H9 (cell line): ENCODE measurements at regions not wholly inside any gene's neighbourhood (a gene's known extent, or its start where the extent isn't known, plus 50 kb on each side); places are given as distances from the start of the nearest gene placed in this dataset.

Experiments
- DNase-seq: peaks from one replicate; pipeline ENCODE4 v3.0.0-alpha.2; 2017
- H2AFZ ChIP-seq: one replicate; pipeline ENCODE4 v1.6.1; 2013; ENCODE audit warnings: mild to moderate bottlenecking, low read length, control low read depth, moderate library complexity
- H2AK5ac ChIP-seq: 2 replicates; pipeline ENCODE4 v1.6.1; 2013; ENCODE audit warnings: low read length, control low read depth, mixed read lengths; ENCODE audit not compliant: insufficient read length
- H2BK120ac ChIP-seq: one replicate; pipeline ENCODE4 v1.6.1; 2013; ENCODE audit warnings: low read depth, mild to moderate bottlenecking, low read length, control low read depth, inconsistent platforms; ENCODE audit not compliant: poor library complexity, severe bottlenecking
- H2BK12ac ChIP-seq: 2 replicates; pipeline ENCODE4 v1.6.1; 2013; ENCODE audit warnings: low read length, control low read depth, mixed read lengths, low read depth; ENCODE audit not compliant: insufficient read length
- H2BK15ac ChIP-seq: 2 replicates; pipeline ENCODE4 v1.6.1; 2013; ENCODE audit warnings: low read depth, low read length, control low read depth
- H2BK20ac ChIP-seq: one replicate; pipeline ENCODE4 v1.6.1; 2013; ENCODE audit warnings: low read depth, mild to moderate bottlenecking, low read length, control low read depth, inconsistent platforms; ENCODE audit not compliant: poor library complexity, severe bottlenecking
- H2BK5ac ChIP-seq: 2 replicates; pipeline ENCODE4 v1.6.1; 2013; ENCODE audit warnings: low read length, control low read depth, mixed read lengths; ENCODE audit not compliant: insufficient read length
- H3K14ac ChIP-seq: 2 replicates; pipeline ENCODE4 v1.6.1; 2013; ENCODE audit warnings: low read length, control low read depth; ENCODE audit not compliant: insufficient read depth
- H3K18ac ChIP-seq: 2 replicates; pipeline ENCODE4 v1.6.1; 2013; ENCODE audit warnings: low read depth, mild to moderate bottlenecking, mixed read lengths, low read length, control low read depth; ENCODE audit not compliant: insufficient read length
- H3K23ac ChIP-seq: 2 replicates; pipeline ENCODE4 v1.6.1; 2013; ENCODE audit warnings: low read length, control low read depth, mixed read lengths, low read depth; ENCODE audit not compliant: insufficient read length
- H3K23me2 ChIP-seq: 2 replicates; pipeline ENCODE4 v1.6.1; 2013; ENCODE audit warnings: low read depth, mild to moderate bottlenecking, mixed read lengths, low read length, control low read depth; ENCODE audit not compliant: insufficient read length, poor library complexity, severe bottlenecking
- H3K27ac ChIP-seq: 2 replicates; pipeline ENCODE4 v1.5.1; 2013; ENCODE audit warnings: low read length, control low read depth, mixed read lengths, low read depth; ENCODE audit not compliant: insufficient read length
- H3K27me3 ChIP-seq: 2 replicates; pipeline ENCODE4 v1.6.1; 2013; ENCODE audit warnings: low read length, control low read depth, inconsistent platforms; ENCODE audit not compliant: insufficient read depth
- H3K4ac ChIP-seq: 2 replicates; pipeline ENCODE4 v1.6.1; 2013; ENCODE audit warnings: low read depth, mild to moderate bottlenecking, control low read depth, inconsistent platforms, low read length, moderate library complexity
- H3K4me1 ChIP-seq: 2 replicates; pipeline ENCODE4 v1.6.1; 2013; ENCODE audit warnings: low read length, control low read depth, inconsistent platforms; ENCODE audit not compliant: insufficient read depth
- H3K4me2 ChIP-seq: 2 replicates; pipeline ENCODE4 v1.6.1; 2013; ENCODE audit warnings: low read length, control low read depth, mixed read lengths; ENCODE audit not compliant: insufficient read length, insufficient read depth
- H3K56ac ChIP-seq: 2 replicates; pipeline ENCODE4 v1.6.1; 2013; ENCODE audit warnings: low read depth, mild to moderate bottlenecking, mixed read lengths, low read length, control low read depth; ENCODE audit not compliant: insufficient read length
- H3K79me1 ChIP-seq: 2 replicates; pipeline ENCODE4 v1.6.1; 2013; ENCODE audit warnings: low read depth, mild to moderate bottlenecking, moderate library complexity, low read length, control low read depth, inconsistent platforms; ENCODE audit not compliant: insufficient read depth, poor library complexity, severe bottlenecking
- H3K79me2 ChIP-seq: 2 replicates; pipeline ENCODE4 v1.6.1; 2013; ENCODE audit warnings: low read length, control low read depth, inconsistent platforms; ENCODE audit not compliant: insufficient read depth
- H3K9ac ChIP-seq: 2 replicates; pipeline ENCODE4 v1.6.1; 2013; ENCODE audit warnings: low read length, control low read depth, mixed read lengths; ENCODE audit not compliant: insufficient read length; ENCODE audit errors: extremely low read depth
- H3K9me3 ChIP-seq: one replicate; pipeline ENCODE4 v1.6.1; 2013; ENCODE audit warnings: low read depth, low read length, inconsistent platforms; ENCODE audit not compliant: control insufficient read depth
- H3T11ph ChIP-seq: one replicate; pipeline ENCODE4 v1.6.1; 2013; ENCODE audit warnings: mild to moderate bottlenecking, low read length, control low read depth, inconsistent platforms
- H4K20me1 ChIP-seq: one replicate; pipeline ENCODE4 v1.6.1; 2013; ENCODE audit not compliant: control insufficient read depth, insufficient read length, insufficient read depth
- H4K5ac ChIP-seq: 2 replicates; pipeline ENCODE4 v1.6.1; 2013; ENCODE audit warnings: low read depth, mild to moderate bottlenecking, mixed read lengths, low read length, control low read depth; ENCODE audit not compliant: insufficient read length
- H4K8ac ChIP-seq: replicated peaks from 2 replicates; pipeline ENCODE4 v1.6.1; 2013; ENCODE audit warnings: low read length, control low read depth, mixed read lengths, low read depth; ENCODE audit not compliant: insufficient read length
- H4K91ac ChIP-seq: 2 replicates; pipeline ENCODE4 v1.6.1; 2013; ENCODE audit warnings: low read depth, mild to moderate bottlenecking, moderate library complexity, mixed read lengths, low read length, control low read depth; ENCODE audit not compliant: insufficient read length
- H3K27ac Mint-ChIP-seq, 3 experiments: 2 replicates in 2 of 3; 3 replicates in 1 of 3; pipeline ENCODE4 v1.8.0; 2020 to 2021; ENCODE audit warnings: mixed read lengths in 3 of 3, mild to moderate bottlenecking in 1 of 3, moderate library complexity in 1 of 3
- H3K27me3 Mint-ChIP-seq: 2 replicates; pipeline ENCODE4 v1.8.0; 2021; ENCODE audit warnings: low read depth, mild to moderate bottlenecking, moderate library complexity, mixed read lengths
- H3K36me3 Mint-ChIP-seq, 3 experiments: 2 replicates in 2 of 3; 3 replicates in 1 of 3; pipeline ENCODE4 v1.8.0; 2020 to 2021; ENCODE audit warnings: low read depth in 3 of 3, mixed read lengths in 3 of 3; ENCODE audit not compliant: insufficient read depth in 1 of 3
- H3K4me1 Mint-ChIP-seq, 2 experiments: 2 replicates each; pipeline ENCODE4 v1.8.0; 2020; ENCODE audit warnings: mixed read lengths in 2 of 2
- H3K4me3 Mint-ChIP-seq, 2 experiments: 2 replicates in 1 of 2; 3 replicates in 1 of 2; pipeline ENCODE4 v1.8.0; 2020 to 2021; ENCODE audit warnings: mild to moderate bottlenecking in 2 of 2, mixed read lengths in 2 of 2, moderate library complexity in 1 of 2
- H3K9me3 Mint-ChIP-seq, 2 experiments: 2 replicates in 1 of 2; 3 replicates in 1 of 2; pipeline ENCODE4 v1.8.0; 2020; ENCODE audit warnings: mild to moderate bottlenecking in 2 of 2, mixed read lengths in 2 of 2, moderate library complexity in 1 of 2
- WGBS: extraction: QIAGEN DNeasy Blood & Tissue Kit; methylation state at CpG from one replicate; pipeline ENCODE4 v1.1.7; 2013; ENCODE audit warnings: missing lambda C conversion rate, low lambda C conversion rate, mixed read lengths; ENCODE audit not compliant: insufficient read length; ENCODE audit errors: extremely low coverage; 5-methylcytosine and 5-hydroxymethylcytosine counted together
- TF ChIP-seq, protein P1 (sequence below): fragments of 200-600 bp; sonication (generic); conservative IDR thresholded peaks from 3 replicates; pipeline ENCODE4 v1.8.0; 2021; ENCODE audit warnings: antibody characterized with exemption, mild to moderate bottlenecking

DNA sequence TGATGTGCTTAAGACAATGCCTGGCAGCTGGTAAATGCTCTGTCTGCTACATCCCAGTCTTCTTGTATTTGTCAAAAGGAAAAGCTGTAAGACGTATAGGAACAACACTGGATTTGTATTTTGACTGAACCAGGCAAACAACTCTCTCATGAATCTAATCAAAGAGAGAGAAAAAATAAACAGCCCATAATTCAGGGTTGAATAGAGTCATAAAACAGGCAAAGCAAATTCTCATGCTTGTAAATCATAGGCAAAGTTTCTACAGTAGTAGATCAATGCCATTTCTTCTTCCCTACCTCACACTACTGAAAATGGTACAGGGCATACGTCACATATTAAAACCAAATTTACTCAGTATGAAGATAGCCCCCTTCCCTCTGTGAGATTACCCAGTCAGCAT, 166.3 kb downstream of the SKIDA1 start:
- H4K5ac ChIP-seq, result no peak overlapping the region
- H3K14ac ChIP-seq, result no peak overlapping the region
- no peak overlapping the region for H2AFZ ChIP-seq
- no peak for DNase-seq
- no peak overlapping the region for H3K27ac ChIP-seq
- H2BK120ac ChIP-seq, result no peak overlapping the region
- H3K23me2 ChIP-seq, result no peaks in the 10 kb centered on the region
- no peak overlapping the region for H4K8ac ChIP-seq
- Mint-ChIP-seq H3K9me3 (no peaks in the 10 kb centered on the region), H3K27me3 (no peaks in the 10 kb centered on the region), H3K36me3 (no peaks in the 10 kb centered on the region), H3K4me1 (peaks cover 26% of the 10 kb centered on the region in 2 experiments), H3K27ac (no peak overlapping the region), H3K4me3 (no peak overlapping the region)
- no peak overlapping the region for H3K4ac ChIP-seq
- no peaks in the 10 kb centered on the region for H3K27me3 ChIP-seq
- no CpG with 5 or more reads among the region's 2 CpGs for WGBS
- H3K23ac ChIP-seq, result no peak overlapping the region
- no peak overlapping the region for H3K4me2 ChIP-seq
- H3K18ac ChIP-seq, result no peak overlapping the region
- H2BK15ac ChIP-seq, result no peak overlapping the region
- no peak overlapping the region for H3K56ac ChIP-seq
- H3T11ph ChIP-seq, result no peak overlapping the region
- H2BK20ac ChIP-seq, result no peak overlapping the region
- no peaks in the 10 kb centered on the region for H3K9me3 ChIP-seq
- H3K9ac ChIP-seq, result no peak overlapping the region
- H3K79me2 ChIP-seq, result no peaks in the 10 kb centered on the region
- H2BK12ac ChIP-seq, result no peak overlapping the region
- no peak overlapping the region for H4K91ac ChIP-seq
- H2BK5ac ChIP-seq, result no peak overlapping the region
- H4K20me1 ChIP-seq, result no peaks in the 10 kb centered on the region
- no peaks in the 10 kb centered on the region for H3K79me1 ChIP-seq
- peaks cover 3% of the 10 kb centered on the region; the same call in 1 of the 2 replicates for H3K4me1 ChIP-seq
- H2AK5ac ChIP-seq, result no peak overlapping the region
- TF ChIP-seq, protein P1, sequence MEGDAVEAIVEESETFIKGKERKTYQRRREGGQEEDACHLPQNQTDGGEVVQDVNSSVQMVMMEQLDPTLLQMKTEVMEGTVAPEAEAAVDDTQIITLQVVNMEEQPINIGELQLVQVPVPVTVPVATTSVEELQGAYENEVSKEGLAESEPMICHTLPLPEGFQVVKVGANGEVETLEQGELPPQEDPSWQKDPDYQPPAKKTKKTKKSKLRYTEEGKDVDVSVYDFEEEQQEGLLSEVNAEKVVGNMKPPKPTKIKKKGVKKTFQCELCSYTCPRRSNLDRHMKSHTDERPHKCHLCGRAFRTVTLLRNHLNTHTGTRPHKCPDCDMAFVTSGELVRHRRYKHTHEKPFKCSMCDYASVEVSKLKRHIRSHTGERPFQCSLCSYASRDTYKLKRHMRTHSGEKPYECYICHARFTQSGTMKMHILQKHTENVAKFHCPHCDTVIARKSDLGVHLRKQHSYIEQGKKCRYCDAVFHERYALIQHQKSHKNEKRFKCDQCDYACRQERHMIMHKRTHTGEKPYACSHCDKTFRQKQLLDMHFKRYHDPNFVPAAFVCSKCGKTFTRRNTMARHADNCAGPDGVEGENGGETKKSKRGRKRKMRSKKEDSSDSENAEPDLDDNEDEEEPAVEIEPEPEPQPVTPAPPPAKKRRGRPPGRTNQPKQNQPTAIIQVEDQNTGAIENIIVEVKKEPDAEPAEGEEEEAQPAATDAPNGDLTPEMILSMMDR, result no peak
